ENCODE measurements at regions not wholly inside any gene's neighbourhood (a gene's known extent, or its start where the extent isn't known, plus 50 kb on each side); places are given as distances from the start of the nearest gene placed in this dataset.

GRCh38 chr16:5432166-5432565 is 334.6 kb upstream of the EEF2KMT start:
- no peak for TF ChIP-seq CTCF (IDR thresholded peaks at IDR 0.05; ENCODE audit: control extremely low read depth, extremely low read depth, low read depth, missing control alignments)
- no peak for DNase-seq (ENCODE audit: extremely low spot score)
- CTCF ChIA-PET = no interaction called here
- POLR2A ChIA-PET = no interaction called here

- no peak for DNase-seq (ENCODE audit: extremely low spot score)
- TF ChIP-seq CTCF (IDR thresholded peaks at IDR 0.05; ENCODE audit: control extremely low read depth, extremely low read depth, low read depth, missing control alignments) = no peak
- POLR2A ChIA-PET = no interaction called here
- CTCF ChIA-PET = no interaction called here
Observed at GRCh38 chr16:5430598-5430997, 333.0 kb upstream of the EEF2KMT start.

GRCh38 chr16:5428932-5429331 is 331.3 kb upstream of the EEF2KMT start:
- no peak for DNase-seq (ENCODE audit: extremely low spot score)
- CTCF ChIA-PET = no interaction called here
- no peak for TF ChIP-seq CTCF (IDR thresholded peaks at IDR 0.05; ENCODE audit: control extremely low read depth, extremely low read depth, low read depth, missing control alignments)
- POLR2A ChIA-PET = no interaction called here

- CTCF ChIA-PET = no interaction called here
- POLR2A ChIA-PET = no interaction called here
- TF ChIP-seq CTCF (IDR thresholded peaks at IDR 0.05; ENCODE audit: control extremely low read depth, extremely low read depth, low read depth, missing control alignments) = no peak
Observed at GRCh38 chr16:5427571-5427970, 330.0 kb upstream of the EEF2KMT start.

GRCh38 chr16:5422643-5423496 is 325.3 kb upstream of the EEF2KMT start:
- CTCF ChIA-PET = no interaction called here
- POLR2A ChIA-PET = no interaction called here
- no peak for DNase-seq (ENCODE audit: extremely low spot score)
- no peak for TF ChIP-seq CTCF (IDR thresholded peaks at IDR 0.05; ENCODE audit: control extremely low read depth, extremely low read depth, low read depth, missing control alignments)

More at GRCh38 chr16:5427571-5427970, 330.0 kb upstream of the EEF2KMT start:
- no peak for DNase-seq (ENCODE audit: extremely low spot score)

- no peak for DNase-seq (ENCODE audit: extremely low spot score)
- ChIA-PET CTCF (no interaction called here), POLR2A (no interaction called here)
- TF ChIP-seq CTCF (IDR thresholded peaks at IDR 0.05; ENCODE audit: control extremely low read depth, extremely low read depth, low read depth, missing control alignments) = no peak
Observed at GRCh38 chr16:5422047-5422446, 324.5 kb upstream of the EEF2KMT start.
